ENCODE measurements at regions not wholly inside any gene's neighbourhood (a gene's known extent, or its start where the extent isn't known, plus 50 kb on each side); places are given as distances from the start of the nearest gene placed in this dataset.

- no peaks in the 10 kb centered on the region for H3K27me3 Mint-ChIP-seq
- no peaks in the 10 kb centered on the region for H3K9me3 ChIP-seq (ENCODE audit: control insufficient read depth, low read length, poor library complexity, severe bottlenecking)
- H3K4me3 Mint-ChIP-seq = no peak overlapping the region
- peak overlapping the region; percentile 94 for H3K27ac Mint-ChIP-seq
- ATAC-seq = no peak
- no peak for DNase-seq
- H3K4me1 Mint-ChIP-seq = peaks cover 19% of the 10 kb centered on the region
- H3K36me3 Mint-ChIP-seq (ENCODE audit: low read depth) = no peaks in the 10 kb centered on the region
These were observed 190.5 kb downstream of the PIK3R1 start for GRCh38 chr5:68405784-68406743.

GRCh38 chr5:68406767-68407241 lies 191.2 kb downstream of the PIK3R1 start:
- DNase-seq (no peak), ATAC-seq (peak; percentile 48)

GRCh38 chr5:68407311-68408239 lies 192.0 kb downstream of the PIK3R1 start:
- H3K9me3 ChIP-seq (ENCODE audit: control insufficient read depth, low read length, poor library complexity, severe bottlenecking) = no peaks in the 10 kb centered on the region
- H3K27ac Mint-ChIP-seq = peak overlapping the region; percentile 94
- DNase-seq (no peak), ATAC-seq (no peak)
- peaks cover 19% of the 10 kb centered on the region for H3K4me1 Mint-ChIP-seq
- no peak overlapping the region for H3K4me3 Mint-ChIP-seq
- H3K36me3 Mint-ChIP-seq (ENCODE audit: low read depth) = no peaks in the 10 kb centered on the region
- no peaks in the 10 kb centered on the region for H3K27me3 Mint-ChIP-seq

More at GRCh38 chr5:68406767-68407241, 191.2 kb downstream of the PIK3R1 start:
- Mint-ChIP-seq H3K4me1 (peaks cover 19% of the 10 kb centered on the region), H3K27me3 (no peaks in the 10 kb centered on the region), H3K27ac (peak overlapping the region; percentile 94), H3K4me3 (peak overlapping the region; percentile 41), H3K36me3 (ENCODE audit: low read depth) (no peaks in the 10 kb centered on the region)
- H3K9me3 ChIP-seq (ENCODE audit: control insufficient read depth, low read length, poor library complexity, severe bottlenecking) = no peaks in the 10 kb centered on the region

GRCh38 chr5:68408345-68408871 lies 192.9 kb downstream of the PIK3R1 start:
- no peaks in the 10 kb centered on the region for H3K9me3 ChIP-seq (ENCODE audit: control insufficient read depth, low read length, poor library complexity, severe bottlenecking)
- no peak overlapping the region for H3K4me3 Mint-ChIP-seq
- ATAC-seq = no peak
- DNase-seq = no peak
- H3K36me3 Mint-ChIP-seq (ENCODE audit: low read depth) = no peaks in the 10 kb centered on the region
- no peak overlapping the region for H3K27ac Mint-ChIP-seq
- H3K27me3 Mint-ChIP-seq = no peaks in the 10 kb centered on the region
- H3K4me1 Mint-ChIP-seq = peaks cover 19% of the 10 kb centered on the region

- Mint-ChIP-seq H3K4me1 (peaks cover 19% of the 10 kb centered on the region), H3K36me3 (ENCODE audit: low read depth) (no peaks in the 10 kb centered on the region), H3K27ac (no peak overlapping the region), H3K27me3 (no peaks in the 10 kb centered on the region), H3K4me3 (no peak overlapping the region)
- no peaks in the 10 kb centered on the region for H3K9me3 ChIP-seq (ENCODE audit: control insufficient read depth, low read length, poor library complexity, severe bottlenecking)
- ATAC-seq = no peak
- no peak for DNase-seq
These were observed 193.7 kb downstream of the PIK3R1 start for GRCh38 chr5:68409259-68409658.

GRCh38 chr5:68411161-68411560 lies 195.6 kb downstream of the PIK3R1 start:
- Mint-ChIP-seq H3K27me3 (no peaks in the 10 kb centered on the region), H3K4me3 (no peak overlapping the region), H3K27ac (no peak overlapping the region), H3K4me1 (peaks cover 18% of the 10 kb centered on the region), H3K36me3 (ENCODE audit: low read depth) (no peaks in the 10 kb centered on the region)
- no peak for DNase-seq
- no peak for ATAC-seq
- no peaks in the 10 kb centered on the region for H3K9me3 ChIP-seq (ENCODE audit: control insufficient read depth, low read length, poor library complexity, severe bottlenecking)

- Mint-ChIP-seq H3K4me3 (no peak overlapping the region), H3K27ac (peak overlapping the region; percentile 16), H3K4me1 (peaks cover 4% of the 10 kb centered on the region), H3K36me3 (ENCODE audit: low read depth) (no peaks in the 10 kb centered on the region), H3K27me3 (no peaks in the 10 kb centered on the region)
- H3K9me3 ChIP-seq (ENCODE audit: control insufficient read depth, low read length, poor library complexity, severe bottlenecking) = no peaks in the 10 kb centered on the region
- ATAC-seq (no peak), DNase-seq (no peak)
These were observed 199.9 kb downstream of the PIK3R1 start for GRCh38 chr5:68415177-68416085.

- Mint-ChIP-seq H3K27ac (no peak overlapping the region), H3K36me3 (ENCODE audit: low read depth) (no peaks in the 10 kb centered on the region), H3K27me3 (no peaks in the 10 kb centered on the region), H3K4me1 (peaks cover 4% of the 10 kb centered on the region), H3K4me3 (no peak overlapping the region)
- H3K9me3 ChIP-seq (ENCODE audit: control insufficient read depth, low read length, poor library complexity, severe bottlenecking) = no peaks in the 10 kb centered on the region
- ATAC-seq (no peak), DNase-seq (no peak)
These were observed 201.2 kb downstream of the PIK3R1 start for GRCh38 chr5:68416714-68417113.

- no peak for DNase-seq
- Mint-ChIP-seq H3K36me3 (ENCODE audit: low read depth) (no peaks in the 10 kb centered on the region), H3K4me1 (peaks cover 8% of the 10 kb centered on the region), H3K27me3 (no peaks in the 10 kb centered on the region), H3K4me3 (no peak overlapping the region), H3K27ac (no peak overlapping the region)
- ATAC-seq = no peak
- no peaks in the 10 kb centered on the region for H3K9me3 ChIP-seq (ENCODE audit: control insufficient read depth, low read length, poor library complexity, severe bottlenecking)
These were observed 202.6 kb downstream of the PIK3R1 start for GRCh38 chr5:68418201-68418600.

GRCh38 chr5:68418680-68419079 lies 203.1 kb downstream of the PIK3R1 start:
- H3K4me1 Mint-ChIP-seq = peaks cover 9% of the 10 kb centered on the region
- H3K9me3 ChIP-seq (ENCODE audit: control insufficient read depth, low read length, poor library complexity, severe bottlenecking) = no peaks in the 10 kb centered on the region
- no peaks in the 10 kb centered on the region for H3K27me3 Mint-ChIP-seq
- H3K36me3 Mint-ChIP-seq (ENCODE audit: low read depth) = no peaks in the 10 kb centered on the region
- no peak overlapping the region for H3K27ac Mint-ChIP-seq
- no peak for DNase-seq
- ATAC-seq = no peak
- H3K4me3 Mint-ChIP-seq = no peak overlapping the region

- DNase-seq = no peak
- no peak overlapping the region for H3K4me3 Mint-ChIP-seq
- ATAC-seq = no peak
- H3K36me3 Mint-ChIP-seq (ENCODE audit: low read depth) = no peaks in the 10 kb centered on the region
- H3K27ac Mint-ChIP-seq = no peak overlapping the region
- peaks cover 10% of the 10 kb centered on the region for H3K4me1 Mint-ChIP-seq
- H3K27me3 Mint-ChIP-seq = no peaks in the 10 kb centered on the region
- no peaks in the 10 kb centered on the region for H3K9me3 ChIP-seq (ENCODE audit: control insufficient read depth, low read length, poor library complexity, severe bottlenecking)
These were observed 203.6 kb downstream of the PIK3R1 start for GRCh38 chr5:68419081-68419636.
